Psoas muscle (tissue), 7 donors: ENCODE measurements at regions not wholly inside any gene's neighbourhood (a gene's known extent, or its start where the extent isn't known, plus 50 kb on each side); places are given as distances from the start of the nearest gene placed in this dataset.

Source experiments
- ATAC-seq, 4 donors: fragments of 200-7000 bp; cut with Tn5 transposase; one replicate each; pipeline ENCODE4 v1.9.1; 2020; ENCODE audit warnings: moderate library complexity in 3 of 4, mild to moderate bottlenecking in 2 of 4
- DNase-seq, 2 donors: peaks; one replicate each; pipeline ENCODE4 v3.0.0-alpha.2; 2020
- H3K27ac ChIP-seq: fragments of 200-600 bp; one replicate; pipeline ENCODE4 v1.8.0; 2022
- H3K27me3 ChIP-seq, 3 donors: fragments of 200-600 bp in 1 of 3; one replicate each; pipeline versions ENCODE4 v1.6.1 to v1.8.0; 2013 to 2022; ENCODE audit warnings: low read length in 2 of 3, mild to moderate bottlenecking in 2 of 3, moderate library complexity in 1 of 3; ENCODE audit not compliant: insufficient read depth in 3 of 3
- H3K36me3 ChIP-seq, 2 donors: fragments of 200-600 bp in 1 of 2; one replicate each; pipeline versions ENCODE4 v1.6.1 to v1.8.0; 2013 to 2022; ENCODE audit warnings: low read depth in 1 of 2, mild to moderate bottlenecking in 1 of 2, moderate library complexity in 1 of 2; ENCODE audit not compliant: insufficient read depth in 1 of 2
- H3K4me1 ChIP-seq: fragments of 200-600 bp; one replicate; pipeline ENCODE4 v1.8.0; 2022
- H3K4me3 ChIP-seq: fragments of 200-600 bp; one replicate; pipeline ENCODE4 v1.8.0; 2022; ENCODE audit warnings: mild to moderate bottlenecking
- H3K9me3 ChIP-seq: fragments of 200-600 bp; one replicate; pipeline ENCODE4 v1.8.0; 2022
- CTCF ChIP-seq: fragments of 200-600 bp; IDR thresholded peaks from one replicate; pipeline ENCODE4 v1.8.0; 2022; ENCODE audit warnings: antibody characterized with exemption
- WGBS, 3 donors: extraction: QIAGEN DNeasy Blood & Tissue Kit; methylation state at CpG; one replicate each; pipeline versions ENCODE4 v1.1.6 to v1.1.7; 2013; 5-methylcytosine and 5-hydroxymethylcytosine counted together
- intact Hi-C, 2 donors: fragments of 100-400 bp; cut with DNase I; formaldehyde crosslinking; loops; one replicate each; pipeline versions ENCODE4 v1.11.0 to v1.14.2; 2022
- donor health status: healthy with polysubstance abuse.
- donor health status: DM: no; HTN: no; CAD: no; lungs with moderate emphysema.
- donor health status: Bipolar disorder and iron deficiency.
- donor health status: healthy.
- donor health status: DM: yes; HTN: yes; CAD: no.
- donor health status: DM: no; HTN: no; CAD: no.
- donor health status: DM: yes; HTN: yes; CAD: no.

GRCh38 chr5:157997991-157998504 lies 139.1 kb upstream of the CLINT1 start:
- Histone ChIP-seq H3K4me1 (no peaks in the 10 kb centered on the region), H3K9me3 (no peaks in the 10 kb centered on the region), H3K36me3 (no peaks in the 10 kb centered on the region), H3K4me3 (no peak overlapping the region), H3K27me3 (peaks cover 0 to 3% (median 2%) of the 10 kb centered on the region in 3 donors), H3K27ac (no peak overlapping the region)
- TF ChIP-seq CTCF = no peak
- ATAC-seq (no peak), DNase-seq (no peak)
- intact Hi-C loops = loop anchor here in 1 of 2 donors (10.0 kb wide), 1 partner anchor 183 kb away; no protein-coding TSS in a partner anchor
- WGBS, 3 donors = 77 to 86% (median 79%) methylated on average over 8 of the region's 8 CpGs

GRCh38 chr5:157994906-157995519 lies 136.1 kb upstream of the CLINT1 start:
- peak; percentile 54 to 65 for DNase-seq

GRCh38 chr5:157993986-157994691 lies 135.2 kb upstream of the CLINT1 start:
- no peak for TF ChIP-seq CTCF
- H3K4me3 ChIP-seq = no peak overlapping the region
- ATAC-seq (no peak), DNase-seq (no peak)
- no peaks in the 10 kb centered on the region for H3K36me3 ChIP-seq
- intact Hi-C loops = loop anchor here (2.0 to 10.0 kb wide), 2 partner anchors 177 to 179 kb away; no protein-coding TSS in a partner anchor
- H3K27me3 ChIP-seq = peaks cover 0 to 2% (median 0%) of the 10 kb centered on the region in 3 donors
- WGBS, 3 donors = 83 to 89% (median 88%) methylated on average over 6 of the region's 6 CpGs
- H3K27ac ChIP-seq = no peak overlapping the region
- no peaks in the 10 kb centered on the region for H3K9me3 ChIP-seq
- H3K4me1 ChIP-seq = no peaks in the 10 kb centered on the region

More at GRCh38 chr5:157994906-157995519, 136.1 kb upstream of the CLINT1 start:
- 20 to 23% (median 20%) methylated on average over 8 of the region's 8 CpGs for WGBS, 3 donors
- H3K9me3 ChIP-seq = no peaks in the 10 kb centered on the region
- peak; percentile 69 to 90 (median 82) for ATAC-seq
- H3K27me3 ChIP-seq = peaks cover 0 to 2% (median 0%) of the 10 kb centered on the region in 3 donors
- TF ChIP-seq CTCF = peak; percentile 59
- intact Hi-C loops = loop anchor here (2.0 to 10.0 kb wide), 2 partner anchors 178 to 180 kb away; no protein-coding TSS in a partner anchor
- no peak overlapping the region for H3K27ac ChIP-seq
- H3K4me1 ChIP-seq = no peaks in the 10 kb centered on the region
- no peaks in the 10 kb centered on the region for H3K36me3 ChIP-seq
- no peak overlapping the region for H3K4me3 ChIP-seq

- intact Hi-C loops = loop anchor here in 1 of 2 donors (10.0 kb wide), 1 partner anchor 178 kb away; no protein-coding TSS in a partner anchor
- Histone ChIP-seq H3K36me3 (no peaks in the 10 kb centered on the region), H3K27me3 (peaks cover 0 to 2% (median 0%) of the 10 kb centered on the region in 3 donors), H3K4me3 (no peak overlapping the region), H3K4me1 (no peaks in the 10 kb centered on the region), H3K9me3 (no peaks in the 10 kb centered on the region), H3K27ac (no peak overlapping the region)
- WGBS, 3 donors = 53 to 71% (median 64%) methylated on average over 2 of the region's 2 CpGs
- DNase-seq = no peak
- TF ChIP-seq CTCF = no peak
- ATAC-seq = no peak
Measured at GRCh38 chr5:157993201-157993600, 134.3 kb upstream of the CLINT1 start.
